Left ventricle myocardium superior (tissue), 1 donor: ENCODE measurements at regions not wholly inside any gene's neighbourhood (a gene's known extent, or its start where the extent isn't known, plus 50 kb on each side); places are given as distances from the start of the nearest gene placed in this dataset.
A peak's percentile ranks its signal among the peaks of the same experiment; 100 is the strongest.
"Not testable (repeated sequence)": the region's sequence is repeated elsewhere in the genome, so short reads cannot be mapped to it uniquely, and the experiment has no call there.

ENCODE experiments used
- ATAC-seq: fragments of 200-7000 bp; cut with Tn5 transposase; one replicate; pipeline ENCODE4 v1.9.1; 2020; ENCODE audit warnings: mild to moderate bottlenecking, moderate library complexity
- DNase-seq: peaks from one replicate; pipeline ENCODE4 v3.0.0-alpha.2; 2020
- intact Hi-C: fragments of 100-400 bp; cut with micrococcal nuclease; formaldehyde crosslinking; loops from one replicate; pipeline ENCODE4 v1.11.0; 2022
- donor health status: DM: no; HTN: yes; CAD: no; lungs with severe emphysema.

- intact Hi-C loops, result no loop called here
- DNase-seq (no peak), ATAC-seq (no peak)
Observed at GRCh38 chr6:169380493-169380892, 126.8 kb upstream of the THBS2 start.

- ATAC-seq (no peak), DNase-seq (no peak)
- intact Hi-C loops, result no loop called here
Observed at GRCh38 chr6:169379495-169380070, 125.9 kb upstream of the THBS2 start.

DNA sequence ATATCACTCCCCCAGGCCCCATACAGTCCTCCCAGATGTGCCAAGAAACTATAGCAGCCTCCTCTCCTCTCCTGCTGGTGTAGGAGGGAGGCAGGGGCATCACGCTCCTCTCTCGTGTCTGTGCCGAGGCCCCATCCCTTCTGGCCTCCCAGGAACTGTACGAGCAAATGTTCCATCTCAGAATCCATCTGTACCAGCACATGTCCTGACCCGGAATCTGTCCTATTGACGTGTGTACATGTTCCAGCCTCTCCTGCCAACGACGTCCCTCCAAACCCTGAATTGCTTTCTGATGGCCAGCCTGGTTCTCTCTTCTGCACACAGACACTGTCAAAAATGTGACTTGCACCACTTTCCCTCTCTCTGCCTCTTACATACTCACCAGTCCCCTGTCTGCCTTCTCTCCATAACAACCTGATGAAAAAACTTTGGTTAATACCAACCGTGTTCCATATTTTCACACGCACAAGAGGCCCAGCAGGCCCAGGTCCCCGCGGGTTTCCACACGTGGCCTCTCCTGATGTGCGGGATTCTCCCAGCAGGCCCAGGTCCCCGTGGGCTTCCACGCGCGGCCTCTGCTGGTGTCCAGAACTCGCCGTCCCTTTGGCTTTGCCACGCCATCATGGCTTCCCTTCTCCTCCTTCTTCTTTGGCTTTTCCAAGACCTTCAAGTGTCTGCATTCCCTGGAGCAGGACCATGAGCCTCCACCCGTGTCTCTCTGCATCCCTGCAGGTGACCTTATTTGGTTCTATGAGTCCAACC lies 125.2 kb upstream of the THBS2 start:
- ATAC-seq (no peak), DNase-seq (no peak)
- intact Hi-C loops, result no loop called here

GRCh38 chr6:169376458-169376857 lies 122.8 kb upstream of the THBS2 start:
- DNase-seq, result no peak
- no peak for ATAC-seq
- intact Hi-C loops, result no loop called here

DNA sequence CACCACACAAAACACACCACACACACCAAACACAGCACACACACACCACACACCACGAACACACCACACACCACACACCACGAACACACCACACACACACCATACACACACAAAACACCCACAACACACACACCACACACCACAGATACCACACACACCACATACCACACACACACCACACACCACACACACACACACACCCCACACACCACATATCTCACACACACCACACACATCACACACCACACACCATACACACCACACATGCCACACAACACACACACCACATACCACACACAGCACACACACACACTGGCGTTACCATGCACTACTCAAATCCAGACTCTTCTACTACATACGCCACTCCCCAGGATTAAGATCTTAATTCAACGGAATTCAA lies 118.9 kb upstream of the THBS2 start:
- intact Hi-C loops, result no loop called here
- ATAC-seq (no peak), DNase-seq (no peak)

DNA sequence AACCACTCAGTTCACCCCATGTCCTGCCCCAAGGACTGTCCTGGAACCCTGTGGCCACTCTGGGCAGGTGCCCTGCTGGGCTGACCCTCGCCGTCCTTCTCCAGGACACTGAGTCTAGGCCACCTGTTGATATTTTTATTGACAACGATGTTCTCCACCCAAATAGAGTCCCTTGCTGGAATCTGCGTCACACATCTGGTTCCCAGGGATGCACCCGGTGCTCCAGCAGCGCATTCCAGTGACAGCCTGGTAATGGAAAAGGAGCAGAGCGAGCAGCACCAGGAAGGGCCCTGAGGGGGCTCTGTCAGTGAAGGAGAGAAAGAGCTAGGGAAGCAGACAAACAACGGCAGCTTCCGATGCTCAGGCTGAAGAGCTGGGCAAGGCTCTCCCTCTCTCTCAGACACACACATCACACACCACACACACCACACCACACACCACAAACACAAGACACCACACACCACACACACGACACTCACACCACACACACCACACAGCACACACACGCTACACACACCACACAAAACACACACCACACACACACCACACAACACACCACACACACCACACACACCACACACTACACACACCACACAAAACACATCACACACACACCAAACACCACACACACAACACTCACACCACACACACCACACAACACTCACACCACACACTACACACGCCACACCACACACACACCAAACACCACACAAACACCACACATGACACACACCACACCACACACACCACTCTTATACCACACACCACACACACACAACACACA lies 117.9 kb upstream of the THBS2 start:
- intact Hi-C loops, result no loop called here
- DNase-seq, result no peak
- no peak for ATAC-seq

- DNase-seq (no peak), ATAC-seq (no peak)
- intact Hi-C loops, result no loop called here
Observed at GRCh38 chr6:169370666-169371343, 117.2 kb upstream of the THBS2 start.

GRCh38 chr6:169370054-169370453 lies 116.4 kb upstream of the THBS2 start:
- ATAC-seq (no peak), DNase-seq (no peak)
- intact Hi-C loops, result no loop called here

- intact Hi-C loops, result no loop called here
- no peak for DNase-seq
- no peak for ATAC-seq
Observed at GRCh38 chr6:169368200-169368599, 114.6 kb upstream of the THBS2 start.

DNA sequence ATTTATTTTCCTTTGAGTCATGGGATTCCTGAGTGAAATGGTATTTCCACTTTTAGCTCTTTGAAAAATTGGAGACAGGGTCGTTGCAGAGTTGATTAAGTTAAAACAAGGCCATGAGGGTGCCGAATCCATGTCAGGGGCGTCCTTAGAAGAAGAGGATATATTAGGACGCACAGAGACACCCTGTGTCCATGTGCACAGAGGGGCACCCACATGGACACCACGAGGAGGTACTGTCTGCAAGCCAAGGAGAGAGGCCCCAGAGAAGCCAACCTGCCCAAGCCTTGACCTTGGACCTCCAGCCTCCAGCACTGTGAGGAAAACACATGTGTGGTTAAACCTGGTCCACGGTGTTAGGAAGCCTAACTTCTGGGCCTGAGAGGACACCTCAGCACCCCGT lies 113.9 kb upstream of the THBS2 start:
- DNase-seq (no peak), ATAC-seq (no peak)
- intact Hi-C loops, result no loop called here

DNA sequence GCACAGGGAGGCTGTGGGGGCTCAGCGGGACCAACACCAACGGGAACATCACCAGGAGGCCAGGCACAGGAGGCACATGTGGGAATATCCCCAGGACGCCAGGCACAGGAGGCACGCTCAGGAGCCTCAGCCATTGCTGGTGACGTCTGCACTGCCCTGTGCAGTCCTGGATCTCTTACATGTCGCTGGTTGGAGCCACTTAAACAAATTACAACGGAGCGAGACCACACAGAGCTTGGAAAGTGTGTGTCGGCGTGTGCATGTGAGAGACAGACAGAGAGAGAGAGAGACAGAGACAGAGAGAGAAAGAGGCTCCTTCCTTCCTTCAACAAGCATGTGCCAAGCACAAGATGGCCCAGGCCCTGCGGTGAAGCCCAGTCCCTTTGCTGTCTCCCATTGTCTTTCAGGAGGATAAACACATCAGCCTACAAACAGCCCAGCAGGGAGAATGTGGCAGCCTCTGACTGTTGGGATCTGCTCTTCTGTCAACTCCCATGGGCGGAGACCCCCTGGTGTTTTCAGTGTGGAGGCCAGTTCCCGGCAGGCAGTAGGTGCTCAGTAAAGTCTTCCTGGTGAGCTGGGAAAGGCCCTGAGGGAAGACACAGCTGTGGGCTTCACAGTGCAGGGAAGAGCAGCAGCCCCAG lies 112.7 kb upstream of the THBS2 start:
- intact Hi-C loops, result no loop called here
- ATAC-seq (no peak), DNase-seq (no peak)

- intact Hi-C loops, result no loop called here
- DNase-seq (no peak), ATAC-seq (no peak)
Observed at GRCh38 chr6:169365567-169366257, 112.1 kb upstream of the THBS2 start.

DNA sequence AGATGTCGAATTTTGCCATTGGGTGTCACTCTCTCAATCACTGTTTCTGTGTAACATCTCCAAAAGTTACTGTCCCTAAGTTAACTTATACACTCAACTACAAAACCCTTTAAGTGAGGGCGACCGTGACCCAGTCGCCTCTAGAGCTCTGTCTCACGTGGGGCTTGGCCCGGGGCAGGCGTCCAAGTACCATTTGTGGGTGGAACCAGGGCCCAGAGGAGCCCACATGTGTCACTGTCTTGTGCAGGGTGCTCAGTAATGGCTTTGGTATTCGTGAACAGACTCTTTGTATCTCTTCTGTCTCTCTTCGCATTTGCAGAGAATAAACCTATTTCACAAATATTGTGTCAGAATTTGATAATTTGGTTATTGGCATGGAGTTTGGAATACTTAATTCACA lies 109.9 kb upstream of the THBS2 start:
- ATAC-seq (no peak), DNase-seq (no peak)
- intact Hi-C loops, result no loop called here

DNA sequence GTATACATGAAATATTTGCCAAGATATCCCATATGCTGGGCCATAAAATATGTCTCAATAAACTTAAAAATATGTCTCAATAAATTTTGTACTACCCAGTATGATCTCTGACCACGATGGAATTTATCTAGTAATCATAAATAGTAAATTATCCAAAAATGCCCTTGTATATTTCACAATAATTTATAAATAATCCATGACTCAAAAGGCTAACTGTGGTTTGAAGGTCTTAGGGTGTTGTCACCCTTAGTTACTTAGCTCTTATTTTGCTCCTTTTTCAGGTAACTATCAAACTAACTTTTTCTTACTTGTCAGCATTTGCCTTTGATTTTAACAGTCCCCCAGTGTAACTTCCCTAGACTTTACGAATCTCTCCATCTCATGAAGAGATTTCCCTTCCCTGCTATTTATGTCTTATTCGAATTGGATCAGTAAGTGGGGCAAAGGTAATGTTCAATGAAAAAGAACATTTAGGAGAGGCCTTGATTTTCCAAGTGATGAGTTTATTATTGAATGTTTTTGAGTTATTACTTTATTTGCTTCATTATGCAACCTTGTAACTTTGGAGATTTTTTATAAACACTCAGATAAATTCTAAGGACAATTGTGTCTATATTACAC lies 109.0 kb upstream of the THBS2 start:
- ATAC-seq, result no peak
- DNase-seq, result no peak
- intact Hi-C loops, result no loop called here

DNA sequence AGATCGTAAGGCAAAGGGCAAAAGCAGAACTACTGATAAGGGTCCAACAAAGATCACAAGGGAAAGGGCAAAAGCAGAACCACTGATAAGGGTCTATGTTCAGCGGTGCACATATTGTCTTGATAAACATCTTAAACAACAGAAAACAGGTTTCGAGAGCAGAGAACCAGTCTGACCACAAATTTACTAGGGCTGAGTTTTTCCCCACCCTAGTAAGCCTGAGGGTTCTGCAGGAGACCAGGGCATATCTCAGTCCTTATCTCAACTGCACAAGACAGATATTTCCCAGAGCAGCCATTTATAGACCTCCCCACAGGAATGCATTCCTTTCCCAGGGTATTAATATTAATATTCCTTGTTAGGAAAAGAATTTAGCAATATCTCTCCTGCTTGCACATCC lies 101.4 kb upstream of the THBS2 start:
- intact Hi-C loops, DNase-seq, ATAC-seq: not testable (repeated sequence)

- intact Hi-C loops, result no loop called here
- ATAC-seq, result no peak
Observed at GRCh38 chr6:169345146-169345545, 91.5 kb upstream of the THBS2 start.

DNA sequence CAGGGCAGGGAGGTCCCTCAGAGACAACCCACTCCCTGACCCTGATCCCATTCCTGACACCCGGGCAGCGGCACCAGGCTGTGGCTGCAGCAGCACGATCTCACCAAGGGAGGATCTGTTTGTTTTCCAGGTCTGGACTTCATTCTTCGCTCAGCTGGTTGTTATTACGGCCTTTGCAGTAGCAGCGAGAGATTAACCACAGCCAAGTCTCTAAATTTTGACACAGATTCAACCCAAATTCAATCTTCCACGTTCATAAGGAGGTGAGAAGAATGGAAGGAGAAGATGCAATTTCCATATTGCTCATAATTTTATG lies 91.1 kb upstream of the THBS2 start:
- ATAC-seq (peak; percentile 80), DNase-seq (no peak)
- intact Hi-C loops, result no loop called here

More at GRCh38 chr6:169345146-169345545, 91.5 kb upstream of the THBS2 start:
- no peak for DNase-seq

DNA sequence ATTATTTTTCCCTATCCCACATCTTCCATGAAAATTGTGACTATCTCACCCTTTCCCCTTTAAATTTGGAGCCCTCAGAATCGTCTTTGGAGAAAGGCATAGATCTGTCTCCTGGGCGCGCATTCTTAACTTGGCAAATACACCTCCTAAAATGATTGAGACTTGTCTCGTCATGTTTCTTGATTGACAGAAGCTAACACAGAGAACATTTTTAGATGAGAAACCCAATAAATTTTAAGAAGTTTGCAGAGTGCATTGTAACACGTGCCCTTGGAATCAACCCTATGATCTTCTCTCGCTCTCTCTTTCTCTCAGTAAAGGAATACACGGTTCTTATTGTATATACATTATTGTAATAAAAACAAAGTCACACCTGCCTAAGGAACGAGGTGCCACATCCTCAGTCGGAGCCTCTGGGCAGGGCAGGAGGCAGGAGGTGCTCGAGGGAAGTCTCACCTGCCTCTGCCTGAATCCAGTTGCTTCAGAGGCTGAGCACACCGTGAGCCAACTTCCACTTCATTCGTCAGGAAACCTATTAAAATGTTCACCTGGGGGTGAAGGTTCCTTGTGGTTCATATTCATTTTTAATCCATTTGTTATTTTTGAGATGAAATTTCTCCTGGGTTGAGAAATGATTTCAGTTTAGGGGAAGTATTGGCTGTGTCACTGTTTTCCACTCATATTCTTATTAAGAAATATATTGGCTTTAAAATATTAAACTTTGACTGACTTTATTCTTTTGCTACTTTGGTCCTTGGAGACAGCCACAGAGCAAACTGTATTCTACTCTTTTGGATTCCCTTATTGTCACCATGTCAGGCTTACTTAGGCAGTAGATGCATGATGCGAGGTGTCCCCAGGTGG lies 90.5 kb upstream of the THBS2 start:
- DNase-seq, result no peak
- intact Hi-C loops, result no loop called here
- no peak for ATAC-seq
